Sigmoid colon (tissue), 6 donors: ENCODE measurements at regions not wholly inside any gene's neighbourhood (a gene's known extent, or its start where the extent isn't known, plus 50 kb on each side); places are given as distances from the start of the nearest gene placed in this dataset.

ENCODE experiments used
- DNase-seq: peaks from one replicate; pipeline ENCODE4 v3.0.0-alpha.2; 2019
- H3K27ac ChIP-seq, 4 donors: fragments of 200-600 bp; sonication (generic); one replicate each; pipeline ENCODE4 v1.5.1; 2016 to 2019; ENCODE audit warnings: mild to moderate bottlenecking in 1 of 4
- H3K27me3 ChIP-seq, 3 donors: fragments of 200-600 bp; sonication (generic); one replicate each; pipeline ENCODE4 v1.5.1; 2019; ENCODE audit warnings: mild to moderate bottlenecking in 1 of 3
- H3K36me3 ChIP-seq, 4 donors: fragments of 200-600 bp; sonication (generic); one replicate each; pipeline ENCODE4 v1.5.1; 2016 to 2019
- H3K4me1 ChIP-seq, 4 donors: fragments of 200-600 bp; sonication (generic); one replicate each; pipeline ENCODE4 v1.5.1; 2017 to 2019
- H3K4me3 ChIP-seq, 4 donors: fragments of 200-600 bp; sonication (generic); one replicate each; pipeline ENCODE4 v1.5.1; 2017 to 2019; ENCODE audit warnings: mild to moderate bottlenecking in 2 of 4, moderate library complexity in 1 of 4
- H3K9me3 ChIP-seq, 4 donors: fragments of 200-600 bp in 3 of 4; sonication (generic) in 3 of 4; one replicate each; pipeline versions ENCODE4 v1.5.1 to v1.6.1; 2013 to 2019
- CTCF ChIP-seq, 4 experiments: fragments of 450-650 bp in 3 of 4; fragments of 200-600 bp in 1 of 4; IDR thresholded peaks; one replicate each; pipeline ENCODE4 v1.5.1; 2016 to 2019; ENCODE audit warnings: antibody characterized with exemption in 4 of 4, mild to moderate bottlenecking in 3 of 4, moderate library complexity in 2 of 4
- EP300 ChIP-seq, 4 donors: sonication (generic); formaldehyde crosslinking; IDR thresholded peaks; one replicate each; pipeline ENCODE4 v1.6.1; 2017; ENCODE audit warnings: antibody characterized with exemption in 4 of 4
- POLR2A ChIP-seq, 2 donors: fragments of 450-650 bp; IDR thresholded peaks; one replicate each; pipeline ENCODE4 v1.6.1; 2016; ENCODE audit warnings: antibody characterized with exemption in 2 of 2, mild to moderate bottlenecking in 2 of 2, moderate library complexity in 2 of 2
- POLR2AphosphoS5 ChIP-seq, 4 donors: sonication (generic); formaldehyde crosslinking; IDR thresholded peaks; one replicate each; pipeline ENCODE4 v1.6.1; 2017; ENCODE audit warnings: antibody characterized with exemption in 4 of 4
- WGBS, 2 donors: extraction: QIAGEN DNeasy Blood & Tissue Kit; methylation state at CpG; one replicate each; pipeline ENCODE4 v1.1.7; 2013; 5-methylcytosine and 5-hydroxymethylcytosine counted together
- intact Hi-C: fragments of 100-400 bp; cut with DNase I; formaldehyde crosslinking; loops from one replicate; pipeline ENCODE4 v1.15.1; 2023
- donor health status: healthy with polysubstance abuse.
- donor health status: healthy.

- DNase-seq = no peak
- Histone ChIP-seq H3K9me3 (no peaks in the 10 kb centered on the region), H3K27me3 (no peaks in the 10 kb centered on the region), H3K27ac (no peak overlapping the region), H3K36me3 (no peaks in the 10 kb centered on the region), H3K4me1 (no peaks in the 10 kb centered on the region), H3K4me3 (no peak overlapping the region)
- intact Hi-C loops = no loop called here
- WGBS, 2 donors = 87 to 94% methylated on average over 1 of the region's 1 CpG
- TF ChIP-seq POLR2AphosphoS5 (IDR thresholded peaks at IDR 0.05) (no peak), CTCF (IDR thresholded peaks at IDR 0.05) (no peak), POLR2A (IDR thresholded peaks at IDR 0.05) (no peak), EP300 (IDR thresholded peaks at IDR 0.05) (no peak)
Observed at GRCh38 chr5:171588046-171588445, 168.6 kb downstream of the FGF18 start.

DNA sequence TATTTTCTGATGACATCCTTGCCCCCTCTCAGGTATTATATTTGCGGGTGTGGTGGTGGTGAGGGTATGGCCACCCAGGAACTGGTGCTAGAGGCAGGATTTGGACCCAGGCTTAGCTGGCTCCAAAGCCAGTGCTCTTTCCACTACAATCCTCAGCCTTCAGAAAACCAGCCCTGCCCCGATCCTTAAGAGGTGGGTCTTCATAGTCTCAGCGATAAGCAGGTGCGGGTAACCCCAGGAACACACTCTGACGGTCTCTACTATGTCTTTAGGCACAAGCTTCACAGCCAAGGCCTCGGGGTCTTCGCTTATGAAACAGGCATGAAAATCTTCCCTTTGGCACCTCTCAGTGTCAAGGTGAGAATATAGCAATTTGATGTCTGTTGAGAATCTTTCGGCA is 169.3 kb downstream of the FGF18 start:
- no peak for TF ChIP-seq POLR2AphosphoS5 (IDR thresholded peaks at IDR 0.05)
- intact Hi-C loops = no loop called here
- H3K9me3 ChIP-seq = no peaks in the 10 kb centered on the region
- H3K4me3 ChIP-seq = no peak overlapping the region
- no peaks in the 10 kb centered on the region for H3K27me3 ChIP-seq
- no peak overlapping the region for H3K27ac ChIP-seq
- H3K36me3 ChIP-seq = no peaks in the 10 kb centered on the region
- DNase-seq = no peak
- WGBS, 2 donors = 80 to 89% methylated on average over 8 of the region's 8 CpGs
- H3K4me1 ChIP-seq = no peaks in the 10 kb centered on the region

- no peaks in the 10 kb centered on the region for H3K4me1 ChIP-seq
Observed at GRCh38 chr5:171589461-171589860, 170.0 kb downstream of the FGF18 start.

DNA sequence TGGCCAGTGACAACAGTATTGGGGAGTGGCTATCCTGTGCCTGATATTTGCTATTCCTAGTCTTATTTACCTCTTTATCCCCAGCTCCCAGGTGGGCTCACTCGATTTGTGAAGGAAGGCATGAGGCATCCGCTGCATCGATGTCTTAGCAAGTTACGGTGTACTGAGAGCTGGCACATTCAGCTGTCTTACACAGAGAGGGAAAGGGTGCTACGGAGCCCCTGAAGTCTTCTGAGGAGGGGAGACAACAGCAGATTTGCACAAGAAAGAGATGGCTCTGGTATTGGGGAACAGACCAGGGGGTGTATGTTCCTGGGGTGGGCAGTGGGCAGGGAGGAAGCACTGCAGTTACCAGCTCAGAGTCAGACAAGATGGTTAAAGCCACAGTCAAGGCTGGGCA is 172.6 kb downstream of the FGF18 start:
- peaks cover 0 to 6% (median 0%) of the 10 kb centered on the region in 4 donors for H3K4me1 ChIP-seq
- no peaks in the 10 kb centered on the region for H3K9me3 ChIP-seq
- no peak for DNase-seq
- 91 to 92% methylated on average over 5 of the region's 5 CpGs for WGBS, 2 donors
- no peaks in the 10 kb centered on the region for H3K27me3 ChIP-seq
- H3K27ac ChIP-seq = no peak overlapping the region
- intact Hi-C loops = no loop called here
- no peak overlapping the region for H3K4me3 ChIP-seq
- TF ChIP-seq POLR2A (IDR thresholded peaks at IDR 0.05) = no peak
- no peak for TF ChIP-seq EP300 (IDR thresholded peaks at IDR 0.05)
- TF ChIP-seq CTCF (IDR thresholded peaks at IDR 0.05) = no peak
- TF ChIP-seq POLR2AphosphoS5 (IDR thresholded peaks at IDR 0.05) = no peak
- H3K36me3 ChIP-seq = no peaks in the 10 kb centered on the region

More at GRCh38 chr5:171589461-171589860, 170.0 kb downstream of the FGF18 start:
- no peaks in the 10 kb centered on the region for H3K36me3 ChIP-seq
- H3K9me3 ChIP-seq = no peaks in the 10 kb centered on the region
- WGBS, 2 donors = 88 to 89% methylated on average over 11 of the region's 11 CpGs
- no peak for TF ChIP-seq POLR2AphosphoS5 (IDR thresholded peaks at IDR 0.05)
- no peak for TF ChIP-seq POLR2A (IDR thresholded peaks at IDR 0.05)
- TF ChIP-seq CTCF (IDR thresholded peaks at IDR 0.05) = no peak
- no peak for TF ChIP-seq EP300 (IDR thresholded peaks at IDR 0.05)
- DNase-seq = no peak
- H3K4me3 ChIP-seq = no peak overlapping the region
- no peaks in the 10 kb centered on the region for H3K27me3 ChIP-seq
- intact Hi-C loops = no loop called here
- H3K27ac ChIP-seq = no peak overlapping the region

GRCh38 chr5:171592736-171593135 is 173.3 kb downstream of the FGF18 start:
- H3K36me3 ChIP-seq = no peaks in the 10 kb centered on the region
- 40 to 84% methylated on average over 3 of the region's 3 CpGs for WGBS, 2 donors
- H3K27me3 ChIP-seq = no peaks in the 10 kb centered on the region
- peaks cover 0 to 6% (median 0%) of the 10 kb centered on the region in 4 donors for H3K4me1 ChIP-seq
- no peak overlapping the region for H3K27ac ChIP-seq
- no peak overlapping the region for H3K4me3 ChIP-seq
- no peak for DNase-seq
- no peaks in the 10 kb centered on the region for H3K9me3 ChIP-seq
- intact Hi-C loops = no loop called here
- TF ChIP-seq POLR2AphosphoS5 (IDR thresholded peaks at IDR 0.05) = no peak
- no peak for TF ChIP-seq CTCF (IDR thresholded peaks at IDR 0.05)
- TF ChIP-seq POLR2A (IDR thresholded peaks at IDR 0.05) = no peak
- no peak for TF ChIP-seq EP300 (IDR thresholded peaks at IDR 0.05)
